OCI-LY1 (cell line): ENCODE measurements at regions not wholly inside any gene's neighbourhood (a gene's known extent, or its start where the extent isn't known, plus 50 kb on each side); places are given as distances from the start of the nearest gene placed in this dataset.

Experiments
- H2AFZ ChIP-seq: fragments of 200-600 bp; sonication (generic), shearing (Covaris generic); 2 replicates; pipeline ENCODE4 v1.6.0; 2014; ENCODE audit warnings: antibody characterized with exemption, mild to moderate bottlenecking, low read length
- H3F3A ChIP-seq: fragments of 200-600 bp; sonication (generic), shearing (Covaris generic); 2 replicates; pipeline ENCODE4 v1.6.0; 2014; ENCODE audit warnings: mild to moderate bottlenecking, antibody characterized with exemption, low read length, moderate library complexity; ENCODE audit not compliant: insufficient read depth
- H3K27ac ChIP-seq: fragments of 200-600 bp; sonication (generic); 2 replicates; pipeline ENCODE4 v1.5.1; 2014; ENCODE audit warnings: low read length, mixed run types, mild to moderate bottlenecking, low read depth; ENCODE audit not compliant: poor library complexity, severe bottlenecking
- H3K27me3 ChIP-seq: fragments of 200-600 bp; sonication (generic); 2 replicates; pipeline ENCODE4 v1.6.0; 2014; ENCODE audit warnings: antibody characterized with exemption, mild to moderate bottlenecking, low read length, moderate library complexity; ENCODE audit not compliant: insufficient read depth
- H3K36me3 ChIP-seq: fragments of 200-600 bp; sonication (generic); 2 replicates; pipeline ENCODE4 v1.6.1; 2014; ENCODE audit warnings: mild to moderate bottlenecking, antibody characterized with exemption, low read length, moderate library complexity, mixed read lengths; ENCODE audit not compliant: insufficient read depth
- H3K4me1 ChIP-seq: fragments of 200-600 bp; sonication (generic); 2 replicates; pipeline ENCODE4 v1.5.1; 2014; ENCODE audit warnings: mild to moderate bottlenecking, low read length, moderate library complexity; ENCODE audit not compliant: insufficient read depth, severe bottlenecking
- H3K4me2 ChIP-seq: fragments of 200-600 bp; sonication (generic), shearing (Covaris generic); 2 replicates; pipeline ENCODE4 v1.6.1; 2014; ENCODE audit warnings: low read length
- H3K4me3 ChIP-seq: fragments of 200-600 bp; sonication (generic); 2 replicates; pipeline ENCODE4 v1.5.1; 2014; ENCODE audit warnings: low read length, low read depth, mild to moderate bottlenecking, mixed read lengths; ENCODE audit not compliant: poor library complexity, severe bottlenecking
- H3K79me2 ChIP-seq: fragments of 200-600 bp; shearing (Covaris generic); 2 replicates; pipeline ENCODE4 v1.6.1; 2016; ENCODE audit warnings: mixed run types, low read length, mixed read lengths; ENCODE audit not compliant: insufficient read depth
- H3K9ac ChIP-seq: fragments of 200-600 bp; sonication (generic), shearing (Covaris generic); 2 replicates; pipeline ENCODE4 v1.6.1; 2014; ENCODE audit warnings: mild to moderate bottlenecking, low read length, mixed read lengths
- H3K9me2 ChIP-seq: fragments of 200-600 bp; sonication (generic), shearing (Covaris generic); 2 replicates; pipeline ENCODE4 v1.6.1; 2014; ENCODE audit warnings: low read depth, mild to moderate bottlenecking, low read length, mixed read lengths
- H3K9me3 ChIP-seq: fragments of 200-600 bp; shearing (Covaris generic); 2 replicates; pipeline ENCODE4 v1.6.1; 2014; ENCODE audit warnings: low read length, mixed read lengths
- H4K20me1 ChIP-seq: fragments of 200-600 bp; sonication (generic), shearing (Covaris generic); 2 replicates; pipeline ENCODE4 v1.6.0; 2016; ENCODE audit warnings: mild to moderate bottlenecking, low read length; ENCODE audit not compliant: insufficient read depth
- EZH2 ChIP-seq: fragments of 200-600 bp; sonication (generic), shearing (Covaris generic); IDR thresholded peaks from 2 replicates; pipeline ENCODE4 v1.8.0; 2017; ENCODE audit warnings: borderline replicate concordance, mixed run types, mild to moderate bottlenecking, antibody characterized with exemption, low read length, moderate library complexity, mixed read lengths
- TF ChIP-seq, protein P1 (sequence below): fragments of 200-600 bp; sonication (generic), shearing (Covaris generic); IDR thresholded peaks from 2 replicates; pipeline ENCODE4 v1.5.1; 2017; ENCODE audit warnings: mild to moderate bottlenecking, antibody characterized with exemption, low read length, moderate library complexity, mixed read lengths

DNA sequence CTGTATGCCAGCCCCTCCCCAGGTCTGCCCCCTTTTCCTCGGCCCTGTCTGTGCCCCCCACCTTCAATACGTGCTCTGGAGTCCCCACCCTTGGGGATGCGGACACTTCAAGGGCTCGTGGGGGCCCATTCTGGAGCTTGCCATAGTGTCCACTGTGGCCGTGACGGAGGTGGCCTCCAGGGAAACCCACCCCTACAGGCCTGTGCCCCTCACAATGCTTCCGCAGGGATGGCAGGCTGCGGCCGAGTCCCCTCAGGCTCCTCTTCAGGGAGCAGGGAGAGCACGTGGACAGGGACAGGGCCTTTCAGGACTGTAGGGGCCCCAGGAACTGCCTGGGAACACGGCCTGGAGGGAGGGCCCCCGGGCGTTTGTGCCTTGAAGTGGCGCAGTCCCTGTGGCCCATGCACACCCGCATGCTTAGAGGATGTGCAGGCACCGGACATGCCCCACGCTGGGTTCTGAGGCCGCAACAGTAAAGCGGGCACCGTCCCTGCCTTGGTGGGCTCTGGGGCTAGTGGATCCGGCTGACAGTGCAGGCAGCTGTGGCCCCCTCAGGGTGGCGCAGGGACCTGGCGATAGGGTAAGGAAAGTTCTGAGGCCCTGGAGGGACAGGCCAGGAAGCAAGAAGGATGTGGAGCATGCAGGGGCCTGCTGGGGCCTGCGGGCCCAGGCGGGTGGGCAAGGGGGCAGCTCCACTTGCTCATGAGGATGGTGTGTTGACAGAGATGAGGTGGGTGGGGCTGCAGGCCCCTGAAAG is 209.0 kb upstream of the RTL1 start:
- H2AFZ ChIP-seq = no peak overlapping the region
- TF ChIP-seq EZH2 = no peak
- TF ChIP-seq, protein P1, sequence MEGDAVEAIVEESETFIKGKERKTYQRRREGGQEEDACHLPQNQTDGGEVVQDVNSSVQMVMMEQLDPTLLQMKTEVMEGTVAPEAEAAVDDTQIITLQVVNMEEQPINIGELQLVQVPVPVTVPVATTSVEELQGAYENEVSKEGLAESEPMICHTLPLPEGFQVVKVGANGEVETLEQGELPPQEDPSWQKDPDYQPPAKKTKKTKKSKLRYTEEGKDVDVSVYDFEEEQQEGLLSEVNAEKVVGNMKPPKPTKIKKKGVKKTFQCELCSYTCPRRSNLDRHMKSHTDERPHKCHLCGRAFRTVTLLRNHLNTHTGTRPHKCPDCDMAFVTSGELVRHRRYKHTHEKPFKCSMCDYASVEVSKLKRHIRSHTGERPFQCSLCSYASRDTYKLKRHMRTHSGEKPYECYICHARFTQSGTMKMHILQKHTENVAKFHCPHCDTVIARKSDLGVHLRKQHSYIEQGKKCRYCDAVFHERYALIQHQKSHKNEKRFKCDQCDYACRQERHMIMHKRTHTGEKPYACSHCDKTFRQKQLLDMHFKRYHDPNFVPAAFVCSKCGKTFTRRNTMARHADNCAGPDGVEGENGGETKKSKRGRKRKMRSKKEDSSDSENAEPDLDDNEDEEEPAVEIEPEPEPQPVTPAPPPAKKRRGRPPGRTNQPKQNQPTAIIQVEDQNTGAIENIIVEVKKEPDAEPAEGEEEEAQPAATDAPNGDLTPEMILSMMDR = no peak

DNA sequence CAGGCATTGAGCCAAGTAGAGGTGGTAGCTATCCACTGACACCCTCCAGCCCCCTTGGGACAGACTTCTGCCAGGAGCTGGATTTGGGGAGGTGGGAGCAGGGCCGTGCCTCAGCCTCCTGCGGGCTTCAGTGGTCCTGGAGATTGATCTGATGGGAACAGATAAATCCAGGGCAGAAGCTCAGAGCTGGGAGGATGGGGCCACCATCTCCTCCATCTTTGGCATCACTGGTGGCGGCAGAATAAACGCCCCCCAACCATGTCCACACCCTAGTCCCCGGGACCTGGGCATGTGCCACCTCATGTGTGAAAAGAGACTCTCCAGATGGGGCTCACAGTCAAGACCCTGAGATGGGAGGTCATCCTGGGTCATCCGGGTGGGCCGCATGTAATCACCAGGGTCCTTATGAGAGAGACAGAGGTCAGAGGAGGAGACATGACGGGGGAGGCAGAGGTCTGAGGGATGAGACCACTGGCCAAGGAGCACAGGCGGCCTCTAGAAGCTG is 209.6 kb upstream of the RTL1 start:
- Histone ChIP-seq H3K4me3 (no peak overlapping the region), H3K4me2 (no peak overlapping the region), H3F3A (no peaks in the 10 kb centered on the region), H3K27ac (no peak overlapping the region), H3K27me3 (no peaks in the 10 kb centered on the region), H3K9me3 (no peaks in the 10 kb centered on the region), H3K9me2 (no peaks in the 10 kb centered on the region), H3K4me1 (no peaks in the 10 kb centered on the region), H4K20me1 (no peaks in the 10 kb centered on the region), H3K36me3 (no peaks in the 10 kb centered on the region), H3K79me2 (no peaks in the 10 kb centered on the region), H2AFZ (no peak overlapping the region), H3K9ac (no peak overlapping the region)
- no peak for TF ChIP-seq EZH2
- TF ChIP-seq, protein P1 = no peak

More for the DNA sequence above, 209.0 kb upstream of the RTL1 start:
- Histone ChIP-seq H3K27ac (no peak overlapping the region), H3K9me3 (no peaks in the 10 kb centered on the region), H3K27me3 (no peaks in the 10 kb centered on the region), H4K20me1 (no peaks in the 10 kb centered on the region), H3K4me1 (no peaks in the 10 kb centered on the region), H3F3A (no peaks in the 10 kb centered on the region), H3K4me2 (no peak overlapping the region), H3K36me3 (no peaks in the 10 kb centered on the region), H3K4me3 (no peak overlapping the region), H3K79me2 (no peaks in the 10 kb centered on the region), H3K9ac (no peak overlapping the region), H3K9me2 (no peaks in the 10 kb centered on the region)

DNA sequence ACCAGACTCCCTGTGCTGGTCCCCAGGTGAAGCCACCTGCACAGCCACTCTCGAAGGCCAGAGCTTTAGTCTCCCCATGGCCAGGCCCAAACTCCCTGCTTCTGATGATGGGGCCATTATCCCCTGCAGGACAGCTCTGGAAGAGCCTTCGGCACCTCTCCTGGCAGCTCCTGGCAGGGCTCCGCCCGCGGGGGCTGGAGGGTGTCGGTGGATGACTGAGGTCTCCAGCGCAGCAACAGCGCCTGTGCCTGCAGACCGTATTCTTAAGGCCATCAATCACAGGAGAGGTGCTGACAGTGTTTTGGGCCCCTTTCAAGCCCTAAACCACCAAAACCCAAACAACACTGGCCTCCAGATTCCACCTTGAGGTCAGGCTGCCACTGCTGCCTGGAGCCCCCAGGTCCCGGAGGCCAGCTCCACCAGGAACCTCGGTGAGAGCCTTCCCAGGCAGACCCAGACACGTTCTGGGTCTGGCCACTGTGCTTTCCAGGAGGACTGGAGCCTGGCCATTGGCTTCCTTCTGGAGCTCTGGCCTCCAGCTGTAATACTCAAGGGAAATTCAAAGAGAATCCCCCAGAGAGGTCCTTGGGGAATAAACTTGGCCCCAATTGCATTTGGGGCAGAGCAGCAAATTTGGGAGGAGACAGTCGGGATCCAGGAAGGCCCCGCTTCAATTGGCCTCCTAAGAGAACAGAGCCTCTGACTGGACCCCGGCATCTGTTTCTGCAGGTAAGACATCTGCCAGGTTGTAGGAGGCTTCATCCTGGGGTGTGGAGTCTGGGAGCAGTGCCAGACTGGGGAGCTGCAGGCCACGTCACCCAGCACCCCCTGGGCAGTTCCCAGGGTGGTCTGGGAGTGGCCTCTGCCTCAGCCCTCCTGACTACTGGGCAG is 210.6 kb upstream of the RTL1 start:
- no peak overlapping the region for H3K4me3 ChIP-seq
- H3K4me2 ChIP-seq = no peak overlapping the region
- no peak overlapping the region for H3K27ac ChIP-seq
- no peaks in the 10 kb centered on the region for H3F3A ChIP-seq
- no peaks in the 10 kb centered on the region for H3K27me3 ChIP-seq
- no peaks in the 10 kb centered on the region for H3K79me2 ChIP-seq
- no peaks in the 10 kb centered on the region for H3K9me2 ChIP-seq
- no peak overlapping the region for H3K9ac ChIP-seq
- H3K4me1 ChIP-seq = no peaks in the 10 kb centered on the region
- no peaks in the 10 kb centered on the region for H3K9me3 ChIP-seq
- no peak overlapping the region for H2AFZ ChIP-seq
- no peaks in the 10 kb centered on the region for H4K20me1 ChIP-seq
- no peaks in the 10 kb centered on the region for H3K36me3 ChIP-seq
- TF ChIP-seq EZH2 = no peak
- TF ChIP-seq, protein P1 = no peak
